Panc1 (cell line): ENCODE measurements at regions not wholly inside any gene's neighbourhood (a gene's known extent, or its start where the extent isn't known, plus 50 kb on each side); places are given as distances from the start of the nearest gene placed in this dataset.
"Not testable (repeated sequence)": the region's sequence is repeated elsewhere in the genome, so short reads cannot be mapped to it uniquely, and the experiment has no call there.

Experiments
- ATAC-seq: fragments of 200-7000 bp; cut with Tn5 transposase; 2 replicates; pipeline ENCODE4 v1.9.1; 2020; ENCODE audit warnings: mild to moderate bottlenecking, moderate library complexity
- BruUV-seq: library from RNA; stranded (reverse); fragments of 400-500 nt; replicated peaks from 2 replicates; lab custom pipeline; 2021; lab: Mats Ljungman, UMichigan
- CTCF ChIA-PET: fragments of 300-600 bp; sonication (Branson Sonifier 250); formaldehyde crosslinking; loops from one replicate; lab custom pipeline; 2022; ENCODE audit warnings: antibody characterized with exemption; lab: Charles Lee
- POLR2A ChIA-PET: fragments of 300-600 bp; sonication (Branson Sonifier 250); formaldehyde crosslinking; loops from one replicate; lab custom pipeline; 2022; ENCODE audit warnings: antibody characterized with exemption; lab: Charles Lee
- DNase-seq: peaks from one replicate; pipeline ENCODE4 v3.0.0-alpha.2; 2010; ENCODE audit warnings: low read depth, low spot score
- H3K27ac ChIP-seq: 2 replicates; pipeline ENCODE4 v1.5.1; 2011; ENCODE audit warnings: mild to moderate bottlenecking, low read length, inconsistent platforms
- H3K27me3 ChIP-seq: fragments of 200-500 bp; sonication (Bioruptor generic); 2 replicates; pipeline ENCODE4 v1.6.0; 2014; ENCODE audit warnings: low read length, inconsistent platforms; ENCODE audit not compliant: control insufficient read depth, insufficient read depth
- H3K36me3 ChIP-seq: fragments of 200-500 bp; sonication (Bioruptor generic); 2 replicates; pipeline ENCODE4 v1.5.1; 2014; ENCODE audit warnings: inconsistent platforms, mild to moderate bottlenecking, low read length, moderate library complexity; ENCODE audit not compliant: control insufficient read depth, insufficient read depth
- H3K4me1 ChIP-seq: 2 replicates; pipeline ENCODE4 v1.5.1; 2011; ENCODE audit warnings: inconsistent platforms, mild to moderate bottlenecking, low read length, moderate library complexity; ENCODE audit not compliant: control insufficient read depth, insufficient read depth
- H3K4me3 ChIP-seq, 2 experiments: 2 replicates each; pipeline ENCODE4 v1.5.1; 2011 to 2012; ENCODE audit warnings: low read depth in 2 of 2, low read length in 2 of 2, mild to moderate bottlenecking in 2 of 2, inconsistent platforms in 1 of 2, moderate library complexity in 1 of 2
- H3K9me3 ChIP-seq: fragments of 200-500 bp; sonication (Bioruptor generic); 2 replicates; pipeline ENCODE4 v1.5.1; 2014; ENCODE audit warnings: low read depth, mild to moderate bottlenecking, inconsistent platforms, low read length, moderate library complexity; ENCODE audit not compliant: control insufficient read depth, insufficient read depth
- POLR2AphosphoS5 ChIP-seq: IDR thresholded peaks from 2 replicates; pipeline ENCODE4 v1.6.1; 2012; ENCODE audit warnings: mild to moderate bottlenecking, low read depth, low read length, moderate library complexity
- SIN3A ChIP-seq: IDR thresholded peaks from 2 replicates; pipeline ENCODE4 v1.6.1; 2012; ENCODE audit warnings: low read depth, mild to moderate bottlenecking, low read length, moderate library complexity, borderline replicate concordance; ENCODE audit not compliant: insufficient read depth
- TCF7L2 ChIP-seq: IDR thresholded peaks from 2 replicates; pipeline ENCODE4 v1.6.1; 2011; ENCODE audit warnings: mild to moderate bottlenecking, low read depth, low read length, inconsistent platforms
- in situ Hi-C: cut with HindIII; loops from 2 replicates; pipeline ENCODE4 v1.10.0; 2016; ENCODE audit warnings: low sequenced_read_pairs, low pct_unique_long_range_greater_than_20kb
- intact Hi-C: fragments of 100-400 bp; cut with micrococcal nuclease; formaldehyde crosslinking; loops from one replicate; pipeline ENCODE4 v1.10.0; 2022; ENCODE audit not compliant: unreplicated experiment
- TF ChIP-seq, protein P1 (sequence below), 2 experiments: IDR thresholded peaks; 2 replicates each; pipeline ENCODE4 v1.6.1; 2011 to 2012; ENCODE audit warnings: low read depth in 2 of 2, control low read depth in 1 of 2, low read length in 1 of 2, mild to moderate bottlenecking in 1 of 2, moderate library complexity in 1 of 2; ENCODE audit not compliant: insufficient read depth in 1 of 2
- TF ChIP-seq, protein P2 (sequence below): fragments of 450-650 bp; IDR thresholded peaks from 2 replicates; pipeline ENCODE4 v1.5.1; 2017; ENCODE audit warnings: mild to moderate bottlenecking

- H3K27me3 ChIP-seq, result no peaks in the 10 kb centered on the region; the same call in 1 of the 2 replicates
- no peaks in the 10 kb centered on the region for H3K9me3 ChIP-seq
- DNase-seq (no peak), ATAC-seq (no peak)
- no peaks in the 10 kb centered on the region for H3K4me1 ChIP-seq
- CTCF ChIA-PET, result no interaction called here
- H3K27ac ChIP-seq, result no peak overlapping the region
- intact Hi-C loops (no loop called here), in situ Hi-C loops (no loop called here)
- TF ChIP-seq, protein P1, sequence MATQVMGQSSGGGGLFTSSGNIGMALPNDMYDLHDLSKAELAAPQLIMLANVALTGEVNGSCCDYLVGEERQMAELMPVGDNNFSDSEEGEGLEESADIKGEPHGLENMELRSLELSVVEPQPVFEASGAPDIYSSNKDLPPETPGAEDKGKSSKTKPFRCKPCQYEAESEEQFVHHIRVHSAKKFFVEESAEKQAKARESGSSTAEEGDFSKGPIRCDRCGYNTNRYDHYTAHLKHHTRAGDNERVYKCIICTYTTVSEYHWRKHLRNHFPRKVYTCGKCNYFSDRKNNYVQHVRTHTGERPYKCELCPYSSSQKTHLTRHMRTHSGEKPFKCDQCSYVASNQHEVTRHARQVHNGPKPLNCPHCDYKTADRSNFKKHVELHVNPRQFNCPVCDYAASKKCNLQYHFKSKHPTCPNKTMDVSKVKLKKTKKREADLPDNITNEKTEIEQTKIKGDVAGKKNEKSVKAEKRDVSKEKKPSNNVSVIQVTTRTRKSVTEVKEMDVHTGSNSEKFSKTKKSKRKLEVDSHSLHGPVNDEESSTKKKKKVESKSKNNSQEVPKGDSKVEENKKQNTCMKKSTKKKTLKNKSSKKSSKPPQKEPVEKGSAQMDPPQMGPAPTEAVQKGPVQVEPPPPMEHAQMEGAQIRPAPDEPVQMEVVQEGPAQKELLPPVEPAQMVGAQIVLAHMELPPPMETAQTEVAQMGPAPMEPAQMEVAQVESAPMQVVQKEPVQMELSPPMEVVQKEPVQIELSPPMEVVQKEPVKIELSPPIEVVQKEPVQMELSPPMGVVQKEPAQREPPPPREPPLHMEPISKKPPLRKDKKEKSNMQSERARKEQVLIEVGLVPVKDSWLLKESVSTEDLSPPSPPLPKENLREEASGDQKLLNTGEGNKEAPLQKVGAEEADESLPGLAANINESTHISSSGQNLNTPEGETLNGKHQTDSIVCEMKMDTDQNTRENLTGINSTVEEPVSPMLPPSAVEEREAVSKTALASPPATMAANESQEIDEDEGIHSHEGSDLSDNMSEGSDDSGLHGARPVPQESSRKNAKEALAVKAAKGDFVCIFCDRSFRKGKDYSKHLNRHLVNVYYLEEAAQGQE (IDR thresholded peaks at IDR 0.05; ENCODE audit: insufficient read depth in 1 of 2, low read depth in 2 of 2, low read length in 1 of 2), result no peak
- TF ChIP-seq SIN3A (no peak), POLR2AphosphoS5 (no peak), TCF7L2 (no peak)
- TF ChIP-seq, protein P2, sequence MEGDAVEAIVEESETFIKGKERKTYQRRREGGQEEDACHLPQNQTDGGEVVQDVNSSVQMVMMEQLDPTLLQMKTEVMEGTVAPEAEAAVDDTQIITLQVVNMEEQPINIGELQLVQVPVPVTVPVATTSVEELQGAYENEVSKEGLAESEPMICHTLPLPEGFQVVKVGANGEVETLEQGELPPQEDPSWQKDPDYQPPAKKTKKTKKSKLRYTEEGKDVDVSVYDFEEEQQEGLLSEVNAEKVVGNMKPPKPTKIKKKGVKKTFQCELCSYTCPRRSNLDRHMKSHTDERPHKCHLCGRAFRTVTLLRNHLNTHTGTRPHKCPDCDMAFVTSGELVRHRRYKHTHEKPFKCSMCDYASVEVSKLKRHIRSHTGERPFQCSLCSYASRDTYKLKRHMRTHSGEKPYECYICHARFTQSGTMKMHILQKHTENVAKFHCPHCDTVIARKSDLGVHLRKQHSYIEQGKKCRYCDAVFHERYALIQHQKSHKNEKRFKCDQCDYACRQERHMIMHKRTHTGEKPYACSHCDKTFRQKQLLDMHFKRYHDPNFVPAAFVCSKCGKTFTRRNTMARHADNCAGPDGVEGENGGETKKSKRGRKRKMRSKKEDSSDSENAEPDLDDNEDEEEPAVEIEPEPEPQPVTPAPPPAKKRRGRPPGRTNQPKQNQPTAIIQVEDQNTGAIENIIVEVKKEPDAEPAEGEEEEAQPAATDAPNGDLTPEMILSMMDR, result no peak
- no peak overlapping the region for H3K4me3 ChIP-seq
- no peaks in the 10 kb centered on the region for H3K36me3 ChIP-seq
- POLR2A ChIA-PET, result no interaction called here
- BruUV-seq, result no TSS peak
Measured at GRCh38 chr9:96107436-96107835, 194.5 kb downstream of the HSD17B3 start.

DNA sequence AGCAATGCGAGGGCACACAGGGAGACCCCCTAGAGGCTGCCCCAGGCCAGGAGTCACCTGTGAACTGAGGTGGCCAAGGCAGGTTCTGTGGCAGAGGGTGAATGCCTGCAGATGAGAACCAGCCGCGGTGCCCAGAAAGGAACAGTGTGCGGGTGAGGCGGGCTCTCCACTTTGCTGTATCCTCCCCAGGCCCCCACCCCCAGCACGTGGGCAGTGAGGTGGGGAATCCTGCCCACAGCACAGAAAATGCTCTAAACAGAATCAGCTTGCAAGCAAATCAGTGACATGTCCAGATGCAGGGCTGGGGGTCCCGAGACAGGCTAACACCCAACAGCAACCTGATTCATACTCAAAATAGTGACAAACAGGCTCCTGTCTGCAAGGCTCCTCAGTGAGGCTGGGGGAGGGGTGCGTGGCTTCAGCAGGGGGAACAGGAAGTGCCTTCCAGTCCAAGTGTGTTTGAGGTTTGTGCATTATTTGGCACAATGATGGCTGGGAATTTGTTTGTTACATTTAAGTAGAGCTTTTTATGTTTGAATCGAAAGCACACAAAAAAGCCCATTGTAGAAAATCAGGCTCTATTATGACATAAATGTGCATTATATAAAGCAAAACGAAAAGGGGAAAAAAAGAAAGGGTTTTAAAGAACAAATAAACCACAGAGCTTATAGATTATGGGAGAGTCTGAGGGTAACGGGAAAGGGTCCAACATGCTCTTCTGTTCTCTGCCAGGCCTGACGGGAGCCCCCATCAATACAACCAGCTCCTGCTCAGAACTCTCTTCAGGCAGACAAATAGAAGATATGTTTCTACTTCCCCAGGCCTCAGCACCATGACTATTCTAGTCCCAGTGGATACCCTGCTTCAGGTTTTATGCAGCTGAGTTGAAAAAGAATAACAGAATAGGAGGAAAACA is 201.3 kb downstream of the HSD17B3 start:
- H3K27me3 ChIP-seq, result no peaks in the 10 kb centered on the region
- BruUV-seq, result no TSS peak
- no peaks in the 10 kb centered on the region for H3K4me1 ChIP-seq
- in situ Hi-C loops, result no loop called here
- no peaks in the 10 kb centered on the region for H3K36me3 ChIP-seq
- ATAC-seq, result no peak
- no peak overlapping the region for H3K4me3 ChIP-seq
- POLR2A ChIA-PET, result no interaction called here
- no peak for DNase-seq
- TF ChIP-seq POLR2AphosphoS5 (no peak), SIN3A (no peak), TCF7L2 (no peak)
- TF ChIP-seq, protein P2, result no peak
- TF ChIP-seq, protein P1 (IDR thresholded peaks at IDR 0.05; ENCODE audit: insufficient read depth in 1 of 2, low read depth in 2 of 2, low read length in 1 of 2), result no peak
- H3K9me3 ChIP-seq, result no peaks in the 10 kb centered on the region
- no peak overlapping the region for H3K27ac ChIP-seq
- CTCF ChIA-PET, result no interaction called here
- intact Hi-C loops, result no loop called here

DNA sequence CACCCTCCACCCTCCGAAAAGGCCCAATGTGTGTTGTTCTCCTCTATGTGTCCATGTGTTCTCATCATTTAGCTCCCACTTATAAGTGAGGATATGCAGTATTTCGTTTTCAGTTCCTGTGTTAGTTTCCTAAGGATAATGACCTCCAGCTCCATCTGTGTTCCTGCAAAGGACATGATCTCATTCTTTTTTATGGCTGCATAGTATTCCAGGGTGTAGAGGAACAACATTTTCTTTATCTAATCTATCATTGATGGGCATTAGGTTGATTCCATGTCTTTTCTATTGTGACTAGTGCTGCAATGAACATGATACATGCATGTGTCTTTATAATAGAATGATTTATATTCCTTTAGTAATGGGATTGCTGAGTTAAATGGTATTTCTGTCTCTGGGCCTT is 211.3 kb downstream of the HSD17B3 start:
- H3K27ac ChIP-seq, POLR2A ChIA-PET, intact Hi-C loops, ATAC-seq, H3K4me3 ChIP-seq, H3K27me3 ChIP-seq, DNase-seq, H3K9me3 ChIP-seq, in situ Hi-C loops, CTCF ChIA-PET, H3K36me3 ChIP-seq, H3K4me1 ChIP-seq, BruUV-seq: not testable (repeated sequence)
